SU-DHL-6 (cell line): ENCODE measurements at regions not wholly inside any gene's neighbourhood (a gene's known extent, or its start where the extent isn't known, plus 50 kb on each side); places are given as distances from the start of the nearest gene placed in this dataset.

ENCODE experiments used
- H2AFZ ChIP-seq: fragments of 200-600 bp; sonication (generic); 2 replicates; pipeline ENCODE4 v1.6.1; 2014; ENCODE audit warnings: low read depth, mild to moderate bottlenecking, moderate library complexity, mixed read lengths, antibody characterized with exemption, low read length; ENCODE audit not compliant: severe bottlenecking
- H3F3A ChIP-seq: fragments of 200-600 bp; shearing (Covaris generic); 2 replicates; pipeline ENCODE4 v1.6.0; 2016; ENCODE audit warnings: antibody characterized with exemption, mild to moderate bottlenecking; ENCODE audit not compliant: insufficient read depth
- H3K27ac ChIP-seq: fragments of 200-600 bp; sonication (generic); 2 replicates; pipeline ENCODE4 v1.5.1; 2016; ENCODE audit warnings: low read depth, mild to moderate bottlenecking, low read length, moderate library complexity, mixed read lengths
- H3K27me3 ChIP-seq: fragments of 200-600 bp; sonication (generic), shearing (Covaris generic); 2 replicates; pipeline ENCODE4 v1.6.0; 2014; ENCODE audit warnings: mild to moderate bottlenecking, low read length
- H3K36me3 ChIP-seq: fragments of 200-600 bp; sonication (generic); 2 replicates; pipeline ENCODE4 v1.6.1; 2014; ENCODE audit warnings: mild to moderate bottlenecking, low read length, mixed read lengths
- H3K4me2 ChIP-seq: fragments of 300-600, 200-600 bp; shearing (Covaris generic), sonication (generic); 2 replicates; pipeline ENCODE4 v1.6.0; 2014; ENCODE audit warnings: low read length, low read depth, mild to moderate bottlenecking; ENCODE audit not compliant: poor library complexity, severe bottlenecking
- H3K4me3 ChIP-seq: fragments of 200-600 bp; sonication (generic); 2 replicates; pipeline ENCODE4 v1.5.1; 2014; ENCODE audit warnings: antibody characterized with exemption, low read length, mild to moderate bottlenecking, mixed read lengths; ENCODE audit not compliant: insufficient read depth, poor library complexity, severe bottlenecking
- H3K79me2 ChIP-seq: fragments of 200-600 bp; sonication (generic); 2 replicates; pipeline ENCODE4 v1.6.1; 2014; ENCODE audit warnings: mild to moderate bottlenecking, low read length, moderate library complexity; ENCODE audit not compliant: insufficient read depth
- H3K9ac ChIP-seq: fragments of 200-600 bp; sonication (generic); 2 replicates; pipeline ENCODE4 v1.7.0; 2014; ENCODE audit warnings: mild to moderate bottlenecking, low read length
- H3K9me2 ChIP-seq: fragments of 200-600 bp; sonication (generic); replicated peaks from 2 replicates; pipeline ENCODE4 v1.6.1; 2014; ENCODE audit warnings: low read length; ENCODE audit not compliant: insufficient read depth
- H3K9me3 ChIP-seq: fragments of 200-600 bp; sonication (generic); 2 replicates; pipeline ENCODE4 v1.6.1; 2014; ENCODE audit warnings: low read length, mixed read lengths; ENCODE audit not compliant: insufficient read depth
- H4K20me1 ChIP-seq: fragments of 200-600 bp; sonication (generic); 2 replicates; pipeline ENCODE4 v1.6.1; 2014; ENCODE audit warnings: low read depth, mild to moderate bottlenecking, antibody characterized with exemption, low read length, moderate library complexity, mixed read lengths
- CTCF ChIP-seq: fragments of 200-600 bp; sonication (generic); IDR thresholded peaks from one replicate; pipeline ENCODE4 v1.5.1; 2017; ENCODE audit warnings: antibody characterized with exemption, mild to moderate bottlenecking, low read length, moderate library complexity; ENCODE audit not compliant: insufficient read depth, poor library complexity, severe bottlenecking
- EZH2phosphoT487 ChIP-seq: fragments of 200-600 bp; sonication (generic), shearing (Covaris generic); conservative IDR thresholded peaks from 2 replicates; pipeline ENCODE4 v1.6.1; 2018; ENCODE audit warnings: mild to moderate bottlenecking, antibody characterized with exemption, low read length, moderate library complexity, mixed read lengths

- Histone ChIP-seq H3K9ac (no peak overlapping the region), H3K9me3 (no peaks in the 10 kb centered on the region), H3K4me3 (no peak overlapping the region), H3K27ac (no peak overlapping the region), H3K79me2 (no peaks in the 10 kb centered on the region), H3K36me3 (no peaks in the 10 kb centered on the region), H3K9me2 (no peaks in the 10 kb centered on the region), H3K4me2 (no peak overlapping the region), H3F3A (no peaks in the 10 kb centered on the region), H2AFZ (no peak overlapping the region), H4K20me1 (no peaks in the 10 kb centered on the region), H3K27me3 (no peaks in the 10 kb centered on the region)
- TF ChIP-seq CTCF = no peak
- no peak for TF ChIP-seq EZH2phosphoT487
Observed at GRCh38 chr2:234768608-234769196, 183.1 kb upstream of the SH3BP4 start.

- Histone ChIP-seq H3K36me3 (no peaks in the 10 kb centered on the region), H4K20me1 (no peaks in the 10 kb centered on the region), H3K27me3 (no peaks in the 10 kb centered on the region), H3K9ac (no peak overlapping the region), H3K4me2 (no peak overlapping the region), H3K4me3 (no peak overlapping the region), H2AFZ (no peak overlapping the region), H3K9me2 (no peaks in the 10 kb centered on the region), H3K27ac (no peak overlapping the region), H3K9me3 (no peaks in the 10 kb centered on the region), H3K79me2 (no peaks in the 10 kb centered on the region), H3F3A (no peaks in the 10 kb centered on the region)
- TF ChIP-seq CTCF = no peak
Observed at GRCh38 chr2:234765279-234765678, 186.5 kb upstream of the SH3BP4 start.

- H3K27me3 ChIP-seq = no peaks in the 10 kb centered on the region
Observed at GRCh38 chr2:234764372-234764771, 187.4 kb upstream of the SH3BP4 start.

More at GRCh38 chr2:234764372-234764771, 187.4 kb upstream of the SH3BP4 start:
- H3K4me2 ChIP-seq = no peak overlapping the region
- no peak overlapping the region for H3K4me3 ChIP-seq
- no peaks in the 10 kb centered on the region for H4K20me1 ChIP-seq
- H3K9me2 ChIP-seq = no peaks in the 10 kb centered on the region
- no peaks in the 10 kb centered on the region for H3K9me3 ChIP-seq
- H3F3A ChIP-seq = no peaks in the 10 kb centered on the region
- no peaks in the 10 kb centered on the region for H3K79me2 ChIP-seq
- no peak for TF ChIP-seq EZH2phosphoT487
- TF ChIP-seq CTCF = no peak
- no peak overlapping the region for H3K27ac ChIP-seq
- H3K36me3 ChIP-seq = no peaks in the 10 kb centered on the region
- no peak overlapping the region for H3K9ac ChIP-seq
- no peak overlapping the region for H2AFZ ChIP-seq
